ENCODE measurements at regions not wholly inside any gene's neighbourhood (a gene's known extent, or its start where the extent isn't known, plus 50 kb on each side); places are given as distances from the start of the nearest gene placed in this dataset.

GRCh38 chr10:104580774-104581675 lies 60.1 kb upstream of the SORCS3 start:
- Mint-ChIP-seq H3K36me3 (ENCODE audit: insufficient read depth, unreplicated experiment) (no peaks in the 10 kb centered on the region), H3K4me3 (ENCODE audit: unreplicated experiment) (no peak overlapping the region), H3K27me3 (ENCODE audit: insufficient read depth, unreplicated experiment) (peaks cover 41% of the 10 kb centered on the region), H3K9me3 (ENCODE audit: unreplicated experiment) (no peaks in the 10 kb centered on the region), H3K4me1 (ENCODE audit: low read depth, unreplicated experiment) (peaks cover 7% of the 10 kb centered on the region), H3K27ac (ENCODE audit: unreplicated experiment) (no peak overlapping the region)
- intact Hi-C loops (cut with micrococcal nuclease; ENCODE audit: unreplicated experiment): loop anchor here (1.0 to 10.0 kb wide), 5 partner anchors 33 to 344 kb away; no protein-coding TSS in a partner anchor
- peak; percentile 87 to 90 for TF ChIP-seq CTCF (IDR thresholded peaks at IDR 0.05; ENCODE audit: insufficient read depth in 1 of 2, low read depth in 1 of 2, low read length in 1 of 2, severe bottlenecking in 1 of 2, unreplicated experiment in 1 of 2)
- peak; percentile 72 to 85 for DNase-seq
- ChIA-PET POLR2A (no interaction called here), CTCF (interaction anchor here (0.7 to 1.6 kb wide), 3 partner anchors 8 to 299 kb away, joined by 3 to 15 read pairs (median 3); no protein-coding TSS in a partner anchor)
- no TSS peak for BruUV-seq (replicated peaks)
- Histone ChIP-seq H3K27me3 (replicated peaks; ENCODE audit: control insufficient read depth, insufficient read depth, low read length) (no peaks in the 10 kb centered on the region; the same call in none of the 2 replicates), H3K4me1 (no peaks in the 10 kb centered on the region), H3K4me3 (ENCODE audit: low read depth, low read length) (no peak overlapping the region), H3K9me3 (no peaks in the 10 kb centered on the region), H3K36me3 (ENCODE audit: control insufficient read depth, insufficient read depth, low read length) (no peaks in the 10 kb centered on the region)

GRCh38 chr10:104581884-104582601 lies 59.0 kb upstream of the SORCS3 start:
- POLR2A ChIA-PET: no interaction called here
- H3K9me3 Mint-ChIP-seq (ENCODE audit: unreplicated experiment): no peaks in the 10 kb centered on the region
- no peak overlapping the region for H3K4me3 Mint-ChIP-seq (ENCODE audit: unreplicated experiment)
- Histone ChIP-seq H3K36me3 (ENCODE audit: control insufficient read depth, insufficient read depth, low read length) (no peaks in the 10 kb centered on the region), H3K4me1 (no peaks in the 10 kb centered on the region), H3K27me3 (replicated peaks; ENCODE audit: control insufficient read depth, insufficient read depth, low read length) (no peaks in the 10 kb centered on the region; the same call in none of the 2 replicates), H3K4me3 (ENCODE audit: low read depth, low read length) (no peak overlapping the region), H3K9me3 (no peaks in the 10 kb centered on the region)
- CTCF ChIA-PET: interaction anchor here (1.7 kb wide), 1 partner anchor 40 kb away, joined by 6 read pairs; no protein-coding TSS in a partner anchor
- H3K27me3 Mint-ChIP-seq (ENCODE audit: insufficient read depth, unreplicated experiment): peaks cover 44% of the 10 kb centered on the region
- intact Hi-C loops (cut with micrococcal nuclease; ENCODE audit: unreplicated experiment): loop anchor here (2.0 to 10.0 kb wide), 3 partner anchors 175 to 343 kb away; no protein-coding TSS in a partner anchor
- no peak overlapping the region for H3K27ac Mint-ChIP-seq (ENCODE audit: unreplicated experiment)
- H3K36me3 Mint-ChIP-seq (ENCODE audit: insufficient read depth, unreplicated experiment): no peaks in the 10 kb centered on the region
- BruUV-seq (replicated peaks): no TSS peak
- TF ChIP-seq CTCF (IDR thresholded peaks at IDR 0.05; ENCODE audit: insufficient read depth in 1 of 2, low read depth in 1 of 2, low read length in 1 of 2, severe bottlenecking in 1 of 2, unreplicated experiment in 1 of 2): no peak
- DNase-seq: no peak
- H3K4me1 Mint-ChIP-seq (ENCODE audit: low read depth, unreplicated experiment): peaks cover 7% of the 10 kb centered on the region

- DNase-seq: no peak
- no peaks in the 10 kb centered on the region for H3K9me3 Mint-ChIP-seq (ENCODE audit: unreplicated experiment)
- CTCF ChIA-PET: interaction anchor here (1.7 kb wide), 1 partner anchor 40 kb away, joined by 6 read pairs; no protein-coding TSS in a partner anchor
- Histone ChIP-seq H3K4me1 (no peaks in the 10 kb centered on the region), H3K4me3 (ENCODE audit: low read depth, low read length) (no peak overlapping the region), H3K36me3 (ENCODE audit: control insufficient read depth, insufficient read depth, low read length) (no peaks in the 10 kb centered on the region), H3K9me3 (no peaks in the 10 kb centered on the region), H3K27me3 (replicated peaks; ENCODE audit: control insufficient read depth, insufficient read depth, low read length) (no peaks in the 10 kb centered on the region; the same call in none of the 2 replicates)
- H3K4me1 Mint-ChIP-seq (ENCODE audit: low read depth, unreplicated experiment): peaks cover 7% of the 10 kb centered on the region
- peaks cover 45% of the 10 kb centered on the region for H3K27me3 Mint-ChIP-seq (ENCODE audit: insufficient read depth, unreplicated experiment)
- no peaks in the 10 kb centered on the region for H3K36me3 Mint-ChIP-seq (ENCODE audit: insufficient read depth, unreplicated experiment)
- H3K4me3 Mint-ChIP-seq (ENCODE audit: unreplicated experiment): no peak overlapping the region
- TF ChIP-seq CTCF (IDR thresholded peaks at IDR 0.05; ENCODE audit: insufficient read depth in 1 of 2, low read depth in 1 of 2, low read length in 1 of 2, severe bottlenecking in 1 of 2, unreplicated experiment in 1 of 2): no peak
- intact Hi-C loops (cut with micrococcal nuclease; ENCODE audit: unreplicated experiment): loop anchor here (10.0 kb wide), 1 partner anchor 192 kb away; no protein-coding TSS in a partner anchor
- no peak overlapping the region for H3K27ac Mint-ChIP-seq (ENCODE audit: unreplicated experiment)
- POLR2A ChIA-PET: no interaction called here
- BruUV-seq (replicated peaks): no TSS peak
These were observed 58.5 kb upstream of the SORCS3 start for GRCh38 chr10:104582602-104582951.
